ENCODE measurements at regions not wholly inside any gene's neighbourhood (a gene's known extent, or its start where the extent isn't known, plus 50 kb on each side); places are given as distances from the start of the nearest gene placed in this dataset.

DNA sequence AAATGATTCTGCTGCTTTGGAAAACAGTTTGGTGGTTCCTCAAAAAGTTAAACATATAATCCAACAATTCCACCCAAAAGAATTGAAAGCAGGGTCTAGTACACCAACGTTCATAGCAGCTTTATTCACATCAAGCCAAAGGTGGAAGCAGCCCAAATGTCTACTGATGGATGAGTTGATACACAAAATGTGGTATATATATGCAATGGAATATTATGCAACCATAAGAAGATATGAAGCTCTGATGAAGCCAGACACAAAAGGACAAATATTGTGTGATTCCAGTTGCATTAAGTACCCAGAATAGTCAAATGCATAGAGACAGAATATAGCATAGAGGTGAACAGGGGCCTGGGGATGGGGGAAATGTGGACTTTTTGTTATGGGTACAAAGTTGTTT is 269.3 kb downstream of the METTL4 start:
- Histone ChIP-seq H3K27me3 (replicated peaks; ENCODE audit: control insufficient read depth, insufficient read depth, low read length, poor library complexity, severe bottlenecking) (no peaks in the 10 kb centered on the region), H3K4me3 (ENCODE audit: insufficient read depth, low read depth, low read length, poor library complexity, severe bottlenecking) (no peak overlapping the region), H3K27ac (ENCODE audit: insufficient read depth, low read length, poor library complexity, severe bottlenecking) (no peak overlapping the region), H3K4me1 (ENCODE audit: control insufficient read depth, insufficient read depth, low read length, poor library complexity, severe bottlenecking) (no peaks in the 10 kb centered on the region), H3K36me3 (ENCODE audit: control insufficient read depth, insufficient read depth, low read length) (no peaks in the 10 kb centered on the region), H3K9me3 (ENCODE audit: control insufficient read depth, low read length) (no peaks in the 10 kb centered on the region)
- DNase-seq = no peak

DNA sequence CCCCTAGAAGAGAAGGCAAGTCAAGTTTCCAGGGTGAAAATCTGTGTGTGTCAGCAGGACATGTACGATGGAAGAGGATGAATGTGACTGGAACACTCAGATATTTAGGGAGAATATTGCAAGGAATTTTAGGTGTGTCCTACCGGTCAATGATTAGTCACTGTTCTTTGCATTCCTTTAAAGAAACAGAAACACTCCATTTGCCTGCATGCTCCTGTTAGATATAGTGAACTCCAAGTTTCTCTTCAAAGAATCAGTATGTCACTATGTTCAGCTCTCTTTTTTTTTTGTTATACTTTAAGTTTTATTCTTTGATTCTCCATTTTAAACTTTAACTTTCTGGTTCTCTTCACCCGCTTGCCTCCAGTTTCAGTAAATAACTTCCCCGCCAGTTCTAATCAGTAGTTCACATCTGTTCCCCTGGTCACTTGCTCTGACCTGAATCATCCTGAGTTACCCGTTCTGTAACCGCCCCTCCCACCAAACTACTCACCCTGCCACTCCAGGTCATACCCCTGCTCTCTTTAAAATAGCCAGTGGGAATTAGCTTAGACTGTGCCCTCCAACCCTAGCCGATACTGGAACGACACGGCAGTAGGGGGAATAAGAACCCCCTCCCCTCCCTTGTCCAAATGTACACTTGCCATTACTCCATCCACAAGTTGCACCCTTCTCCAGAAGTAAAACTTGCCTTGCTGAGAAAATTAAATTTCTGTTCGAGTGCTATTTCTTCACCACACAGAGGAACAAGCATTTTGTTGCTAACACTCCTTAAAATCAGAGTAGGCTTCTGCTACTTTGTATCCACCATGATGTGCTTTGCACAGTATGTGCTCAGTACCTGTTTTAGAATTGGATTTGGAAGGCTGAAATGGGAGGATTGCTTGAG is 268.4 kb downstream of the METTL4 start:
- no peaks in the 10 kb centered on the region for H3K36me3 ChIP-seq (ENCODE audit: control insufficient read depth, insufficient read depth, low read length)
- no peaks in the 10 kb centered on the region for H3K9me3 ChIP-seq (ENCODE audit: control insufficient read depth, low read length)
- H3K4me3 ChIP-seq (ENCODE audit: insufficient read depth, low read depth, low read length, poor library complexity, severe bottlenecking) = no peak overlapping the region
- H3K27ac ChIP-seq (ENCODE audit: insufficient read depth, low read length, poor library complexity, severe bottlenecking) = no peak overlapping the region
- no peaks in the 10 kb centered on the region for H3K4me1 ChIP-seq (ENCODE audit: control insufficient read depth, insufficient read depth, low read length, poor library complexity, severe bottlenecking)
- no peaks in the 10 kb centered on the region for H3K27me3 ChIP-seq (replicated peaks; ENCODE audit: control insufficient read depth, insufficient read depth, low read length, poor library complexity, severe bottlenecking)
- DNase-seq = no peak

DNA sequence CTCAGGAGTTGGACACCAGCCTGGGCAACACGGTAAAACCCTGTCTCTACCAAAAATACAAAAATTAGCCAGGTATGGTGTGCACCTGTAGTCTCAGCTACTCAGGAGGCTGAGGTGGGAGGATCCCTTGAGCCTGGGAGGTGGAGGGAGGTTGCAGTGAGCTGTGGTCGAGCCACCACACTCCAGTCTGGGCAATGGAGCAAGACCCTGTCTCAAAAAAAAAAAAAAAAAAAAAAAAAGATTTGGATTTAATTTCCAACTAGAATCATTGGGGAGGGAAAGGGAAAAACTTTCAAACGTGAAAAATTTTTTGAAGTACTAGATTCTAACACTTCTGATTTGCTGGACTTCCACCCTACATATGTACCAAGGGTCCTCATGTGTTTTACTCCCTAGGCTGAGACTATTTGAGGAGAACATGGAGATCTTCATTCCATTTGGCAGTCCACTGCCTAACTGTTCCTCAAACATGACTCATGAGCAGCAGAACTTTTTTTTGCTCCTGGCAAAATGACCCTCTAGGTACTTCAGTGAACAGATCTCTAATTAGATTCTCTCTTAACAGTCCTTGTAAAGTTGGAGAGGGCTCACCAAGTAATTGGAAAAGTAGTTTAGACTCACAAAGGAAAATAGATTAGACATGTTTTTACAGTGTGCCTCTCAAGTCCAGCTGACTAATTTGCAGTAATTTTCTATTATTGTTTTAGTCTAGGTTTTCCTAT is 267.6 kb downstream of the METTL4 start:
- Histone ChIP-seq H3K9me3 (ENCODE audit: control insufficient read depth, low read length) (no peaks in the 10 kb centered on the region), H3K4me1 (ENCODE audit: control insufficient read depth, insufficient read depth, low read length, poor library complexity, severe bottlenecking) (no peaks in the 10 kb centered on the region), H3K27me3 (replicated peaks; ENCODE audit: control insufficient read depth, insufficient read depth, low read length, poor library complexity, severe bottlenecking) (no peaks in the 10 kb centered on the region), H3K27ac (ENCODE audit: insufficient read depth, low read length, poor library complexity, severe bottlenecking) (no peak overlapping the region), H3K36me3 (ENCODE audit: control insufficient read depth, insufficient read depth, low read length) (no peaks in the 10 kb centered on the region), H3K4me3 (ENCODE audit: insufficient read depth, low read depth, low read length, poor library complexity, severe bottlenecking) (no peak overlapping the region)
- DNase-seq = no peak

DNA sequence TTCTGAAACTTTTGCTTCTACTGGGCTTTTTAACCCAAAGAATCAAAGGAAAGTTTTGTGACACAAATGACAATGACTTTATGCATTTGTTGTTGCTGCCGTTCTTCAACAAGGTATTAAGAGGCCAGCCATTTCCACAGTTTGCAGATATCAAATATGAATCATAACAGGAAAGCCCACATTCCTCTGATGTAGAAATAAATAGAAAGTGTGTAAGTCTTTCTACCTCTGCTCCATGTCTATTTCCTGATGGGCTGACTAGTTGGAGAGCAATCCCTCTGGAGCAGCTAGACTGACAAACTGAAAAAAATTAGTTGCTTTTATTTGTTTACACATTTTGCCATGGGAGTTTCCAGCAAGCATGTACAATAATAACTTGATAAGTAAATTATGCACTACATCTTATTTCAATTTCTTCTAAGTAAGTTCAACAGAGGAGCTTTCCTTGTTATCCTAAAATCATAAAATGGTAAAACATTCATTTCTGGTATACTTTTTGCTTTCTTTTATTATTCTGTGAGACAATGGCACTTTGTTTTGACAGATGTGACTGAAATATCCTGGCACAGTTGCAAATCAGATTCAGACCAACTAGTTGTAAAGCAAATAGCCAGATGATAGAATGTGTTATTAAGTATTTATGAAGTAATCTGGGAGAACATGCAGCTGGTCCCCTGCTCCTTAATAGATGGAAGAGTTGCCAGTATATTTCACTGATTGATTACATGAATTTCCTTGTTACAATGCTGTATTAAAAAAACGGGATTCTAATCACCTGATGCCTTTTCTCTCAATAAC is 266.7 kb downstream of the METTL4 start:
- H3K9me3 ChIP-seq (ENCODE audit: control insufficient read depth, low read length) = no peaks in the 10 kb centered on the region
- H3K4me3 ChIP-seq (ENCODE audit: insufficient read depth, low read depth, low read length, poor library complexity, severe bottlenecking) = no peak overlapping the region
- no peaks in the 10 kb centered on the region for H3K4me1 ChIP-seq (ENCODE audit: control insufficient read depth, insufficient read depth, low read length, poor library complexity, severe bottlenecking)
- no peaks in the 10 kb centered on the region for H3K36me3 ChIP-seq (ENCODE audit: control insufficient read depth, insufficient read depth, low read length)
- H3K27ac ChIP-seq (ENCODE audit: insufficient read depth, low read length, poor library complexity, severe bottlenecking) = no peak overlapping the region
- no peaks in the 10 kb centered on the region for H3K27me3 ChIP-seq (replicated peaks; ENCODE audit: control insufficient read depth, insufficient read depth, low read length, poor library complexity, severe bottlenecking)
- no peak for DNase-seq

DNA sequence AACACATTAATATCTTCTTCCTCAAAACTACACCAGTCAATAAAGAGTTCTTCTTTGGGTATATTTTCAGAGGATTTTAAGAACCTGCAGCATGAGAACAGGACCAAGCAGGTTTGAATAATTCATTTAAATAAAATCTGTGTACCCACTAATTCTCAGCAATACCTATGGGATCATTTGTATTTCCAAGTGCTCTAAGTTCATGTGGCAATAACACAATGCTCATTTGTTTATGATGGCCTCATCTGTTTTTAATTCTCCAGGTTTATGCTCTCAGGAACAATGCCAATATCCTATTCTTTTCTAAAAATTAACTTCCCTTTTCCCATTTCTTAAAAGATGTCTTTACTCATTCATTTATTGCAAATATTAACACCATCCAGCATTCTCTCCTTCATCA is 264.7 kb downstream of the METTL4 start:
- Histone ChIP-seq H3K4me1 (ENCODE audit: control insufficient read depth, insufficient read depth, low read length, poor library complexity, severe bottlenecking) (no peaks in the 10 kb centered on the region), H3K27me3 (replicated peaks; ENCODE audit: control insufficient read depth, insufficient read depth, low read length, poor library complexity, severe bottlenecking) (no peaks in the 10 kb centered on the region)

DNA sequence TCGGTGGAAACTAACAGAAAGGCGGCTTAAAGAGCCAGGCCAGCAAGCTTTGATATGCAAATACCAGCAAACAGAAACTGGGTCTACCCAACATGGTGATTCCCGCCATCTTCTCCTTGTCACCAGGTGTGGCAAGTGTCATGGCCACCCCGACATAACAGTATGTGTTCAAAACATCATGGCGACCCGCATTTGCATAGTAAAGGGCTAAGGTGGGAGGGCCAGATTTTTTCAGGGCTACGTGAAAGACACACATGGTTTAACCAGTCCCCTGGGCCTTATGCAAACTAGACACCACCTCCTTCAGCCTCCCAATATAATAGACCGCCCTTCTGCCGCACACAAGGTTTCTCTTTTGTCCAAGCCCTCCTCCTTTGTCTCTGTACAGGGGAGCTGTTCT is 260.4 kb downstream of the METTL4 start:
- H3K36me3 ChIP-seq (ENCODE audit: control insufficient read depth, insufficient read depth, low read length) = no peaks in the 10 kb centered on the region
- no peak overlapping the region for H3K27ac ChIP-seq (ENCODE audit: insufficient read depth, low read length, poor library complexity, severe bottlenecking)
- H3K4me3 ChIP-seq (ENCODE audit: insufficient read depth, low read depth, low read length, poor library complexity, severe bottlenecking) = no peak overlapping the region
- H3K4me1 ChIP-seq (ENCODE audit: control insufficient read depth, insufficient read depth, low read length, poor library complexity, severe bottlenecking) = no peaks in the 10 kb centered on the region
- no peaks in the 10 kb centered on the region for H3K27me3 ChIP-seq (replicated peaks; ENCODE audit: control insufficient read depth, insufficient read depth, low read length, poor library complexity, severe bottlenecking)
- no peaks in the 10 kb centered on the region for H3K9me3 ChIP-seq (ENCODE audit: control insufficient read depth, low read length)
- DNase-seq = no peak

More for the DNA sequence above, 264.7 kb downstream of the METTL4 start:
- Histone ChIP-seq H3K9me3 (ENCODE audit: control insufficient read depth, low read length) (no peaks in the 10 kb centered on the region), H3K36me3 (ENCODE audit: control insufficient read depth, insufficient read depth, low read length) (no peaks in the 10 kb centered on the region), H3K27ac (ENCODE audit: insufficient read depth, low read length, poor library complexity, severe bottlenecking) (no peak overlapping the region), H3K4me3 (ENCODE audit: insufficient read depth, low read depth, low read length, poor library complexity, severe bottlenecking) (no peak overlapping the region)
- DNase-seq = no peak

DNA sequence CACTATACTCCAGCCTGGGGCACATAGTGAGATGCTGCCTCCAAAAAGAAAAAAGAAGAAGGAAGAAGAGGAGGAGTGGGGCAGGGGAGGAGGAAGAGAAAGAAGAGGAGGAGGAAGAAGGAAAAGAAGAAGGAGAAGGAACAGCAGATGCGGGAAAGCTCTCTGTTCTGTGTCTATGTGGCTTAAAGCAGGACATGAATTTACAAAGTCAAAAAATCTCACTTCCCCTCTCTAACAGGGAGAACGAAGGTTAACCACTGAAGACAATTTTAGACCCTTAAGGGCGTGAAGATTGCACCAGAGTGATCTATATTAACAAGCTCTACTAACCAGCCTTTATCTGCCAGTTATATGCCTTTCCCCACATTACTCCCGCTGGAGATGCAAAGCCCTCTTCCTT is 258.9 kb downstream of the METTL4 start:
- no peak overlapping the region for H3K27ac ChIP-seq (ENCODE audit: insufficient read depth, low read length, poor library complexity, severe bottlenecking)
- no peaks in the 10 kb centered on the region for H3K4me1 ChIP-seq (ENCODE audit: control insufficient read depth, insufficient read depth, low read length, poor library complexity, severe bottlenecking)
- H3K4me3 ChIP-seq (ENCODE audit: insufficient read depth, low read depth, low read length, poor library complexity, severe bottlenecking) = no peak overlapping the region
- no peaks in the 10 kb centered on the region for H3K9me3 ChIP-seq (ENCODE audit: control insufficient read depth, low read length)
- DNase-seq = no peak
- H3K27me3 ChIP-seq (replicated peaks; ENCODE audit: control insufficient read depth, insufficient read depth, low read length, poor library complexity, severe bottlenecking) = no peaks in the 10 kb centered on the region
- no peaks in the 10 kb centered on the region for H3K36me3 ChIP-seq (ENCODE audit: control insufficient read depth, insufficient read depth, low read length)

DNA sequence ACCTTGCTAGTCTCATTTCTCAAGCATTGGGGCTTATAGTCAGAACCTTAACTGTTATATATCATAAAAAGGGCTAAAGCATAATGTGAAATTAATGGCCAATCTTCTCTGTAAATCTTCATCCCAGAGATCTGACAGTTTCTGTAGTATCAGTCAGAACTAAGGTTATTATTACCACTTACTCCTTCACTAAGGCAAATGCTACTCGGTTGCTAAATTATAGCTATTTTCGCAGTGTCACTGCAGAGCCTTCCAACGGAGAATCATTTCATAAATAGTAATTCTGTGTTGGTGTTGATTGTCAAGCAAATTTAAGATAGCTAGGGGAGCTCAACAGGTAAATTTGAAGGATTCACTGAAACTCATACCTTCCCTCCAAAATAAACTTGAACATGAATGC is 258.0 kb downstream of the METTL4 start:
- Histone ChIP-seq H3K4me1 (ENCODE audit: control insufficient read depth, insufficient read depth, low read length, poor library complexity, severe bottlenecking) (no peaks in the 10 kb centered on the region), H3K27me3 (replicated peaks; ENCODE audit: control insufficient read depth, insufficient read depth, low read length, poor library complexity, severe bottlenecking) (no peaks in the 10 kb centered on the region), H3K4me3 (ENCODE audit: insufficient read depth, low read depth, low read length, poor library complexity, severe bottlenecking) (no peak overlapping the region), H3K27ac (ENCODE audit: insufficient read depth, low read length, poor library complexity, severe bottlenecking) (no peak overlapping the region), H3K36me3 (ENCODE audit: control insufficient read depth, insufficient read depth, low read length) (no peaks in the 10 kb centered on the region), H3K9me3 (ENCODE audit: control insufficient read depth, low read length) (no peaks in the 10 kb centered on the region)
- DNase-seq = no peak

DNA sequence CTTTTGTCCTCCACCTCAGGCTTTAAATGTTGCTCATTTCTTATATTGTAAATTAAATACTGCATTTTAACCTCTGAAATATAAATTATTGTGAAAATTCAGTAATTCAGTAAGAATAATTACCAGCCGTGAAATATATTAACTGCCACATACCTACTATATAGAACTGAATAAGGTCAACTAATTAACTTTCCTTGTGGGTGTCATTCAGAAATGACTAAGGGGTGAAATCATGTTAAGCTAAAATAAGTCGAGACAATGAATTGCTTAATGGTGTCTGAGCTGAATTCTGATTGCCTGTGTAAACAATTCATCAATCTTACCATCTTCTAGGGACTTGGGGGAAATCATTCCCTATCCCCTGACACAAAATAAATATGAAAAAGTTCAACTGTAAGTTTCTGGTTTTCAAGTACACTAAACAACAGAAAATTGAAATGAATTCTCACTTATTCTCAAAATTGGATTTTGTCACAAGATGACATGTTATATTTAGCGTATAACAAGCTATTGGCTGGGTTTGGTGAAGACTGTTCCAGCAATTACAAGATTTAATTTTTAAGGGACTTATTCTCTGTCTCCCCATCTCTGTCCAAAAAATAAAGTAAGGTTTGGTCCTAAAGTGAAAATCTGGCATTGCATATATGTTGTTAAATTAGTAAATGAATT is 255.1 kb downstream of the METTL4 start:
- no peaks in the 10 kb centered on the region for H3K27me3 ChIP-seq (replicated peaks; ENCODE audit: control insufficient read depth, insufficient read depth, low read length, poor library complexity, severe bottlenecking)
- no peak for DNase-seq
- no peaks in the 10 kb centered on the region for H3K4me1 ChIP-seq (ENCODE audit: control insufficient read depth, insufficient read depth, low read length, poor library complexity, severe bottlenecking)
- no peak overlapping the region for H3K27ac ChIP-seq (ENCODE audit: insufficient read depth, low read length, poor library complexity, severe bottlenecking)
- H3K4me3 ChIP-seq (ENCODE audit: insufficient read depth, low read depth, low read length, poor library complexity, severe bottlenecking) = no peak overlapping the region
- H3K36me3 ChIP-seq (ENCODE audit: control insufficient read depth, insufficient read depth, low read length) = no peaks in the 10 kb centered on the region
- H3K9me3 ChIP-seq (ENCODE audit: control insufficient read depth, low read length) = no peaks in the 10 kb centered on the region
